ENCODE measurements at regions not wholly inside any gene's neighbourhood (a gene's known extent, or its start where the extent isn't known, plus 50 kb on each side); places are given as distances from the start of the nearest gene placed in this dataset.

DNA sequence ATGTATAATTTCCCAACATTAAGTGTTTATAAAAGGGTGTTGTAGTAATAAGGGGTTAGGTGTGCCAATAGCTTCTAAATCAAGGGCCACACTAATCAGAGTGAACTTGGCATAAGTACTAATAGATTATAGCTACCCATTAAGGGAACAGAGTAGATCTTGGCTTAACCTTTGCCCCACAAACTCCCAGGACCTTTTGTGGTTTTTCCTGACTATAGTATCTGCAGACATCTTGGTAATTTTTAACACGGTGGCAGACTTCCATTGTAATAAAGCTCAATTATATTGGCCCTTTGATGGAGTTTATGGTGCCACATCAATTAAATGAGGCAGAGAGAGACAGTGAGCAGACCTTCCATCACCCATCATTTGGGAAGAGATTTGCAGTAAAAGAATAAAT lies 358.5 kb upstream of the HNRNPA3 start:
- Mint-ChIP-seq H3K4me3 (no peak overlapping the region), H3K36me3 (no peaks in the 10 kb centered on the region), H3K27me3 (ENCODE audit: low read depth) (peaks cover 3% of the 10 kb centered on the region; the same call in 1 of the 2 replicates), H3K9me3 (no peaks in the 10 kb centered on the region), H3K27ac (no peak overlapping the region), H3K4me1 (peaks cover 39% of the 10 kb centered on the region)
- POLR2A ChIA-PET, result no interaction called here
- TF ChIP-seq CREB1 (CRISPR knock-in tag; IDR thresholded peaks at IDR 0.05), result no peak
- no peak for DNase-seq (ENCODE audit: low spot score)
- ATAC-seq, result no peak
- CTCF ChIA-PET, result interaction anchor here (1.0 to 1.1 kb wide), 3 partner anchors 200 to 295 kb away, joined by 3 to 4 read pairs (median 3); no protein-coding TSS in a partner anchor

DNA sequence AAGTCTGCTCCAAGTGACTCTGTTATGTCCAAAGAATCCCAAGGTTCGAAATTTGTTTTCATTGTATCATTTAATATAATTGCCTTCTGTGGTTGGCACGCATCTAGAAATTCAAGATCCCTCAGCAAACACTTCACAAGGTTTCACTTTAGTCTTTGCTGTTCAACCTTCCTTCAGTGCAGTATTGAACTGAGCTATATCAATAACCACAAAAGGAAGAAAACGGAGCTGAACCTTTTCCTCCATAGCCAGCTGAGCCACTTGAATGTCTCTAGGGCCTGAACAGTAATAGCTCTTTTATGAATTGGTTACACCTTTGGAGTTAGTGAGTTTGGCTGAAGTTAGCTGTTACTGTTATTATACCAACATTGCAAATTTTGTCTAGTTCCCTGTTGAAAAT lies 357.7 kb upstream of the HNRNPA3 start:
- Mint-ChIP-seq H3K9me3 (no peaks in the 10 kb centered on the region), H3K27ac (no peak overlapping the region)
- CTCF ChIA-PET, result interaction anchor here (1.4 kb wide), 1 partner anchor 293 kb away, joined by 4 read pairs; no protein-coding TSS in a partner anchor

DNA sequence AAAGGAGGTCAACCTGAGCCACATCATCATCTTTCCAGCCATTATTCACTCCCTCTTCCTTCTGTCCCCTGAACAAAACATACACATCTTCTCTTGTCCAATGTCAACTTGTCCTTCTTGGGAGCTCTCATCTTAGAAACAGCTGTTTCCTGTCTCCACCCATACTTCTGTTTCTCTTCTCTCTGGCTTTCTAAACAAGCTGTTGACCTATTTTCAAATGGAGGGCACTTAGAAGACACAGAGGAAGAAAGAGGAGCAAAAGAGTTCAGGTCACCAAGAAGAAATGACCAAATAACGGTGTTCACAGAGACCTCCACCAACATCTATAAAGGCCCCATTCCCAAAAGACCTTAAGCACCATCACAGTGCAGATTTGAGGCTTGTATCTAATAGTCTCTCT lies 355.9 kb upstream of the HNRNPA3 start:
- H3K27me3 Mint-ChIP-seq (ENCODE audit: low read depth), result no peaks in the 10 kb centered on the region

More for the DNA sequence above, 357.7 kb upstream of the HNRNPA3 start:
- Mint-ChIP-seq H3K4me3 (no peak overlapping the region), H3K27me3 (ENCODE audit: low read depth) (peaks cover 3% of the 10 kb centered on the region; the same call in 1 of the 2 replicates), H3K4me1 (peaks cover 45% of the 10 kb centered on the region), H3K36me3 (no peaks in the 10 kb centered on the region)
- TF ChIP-seq SMAD4 (CRISPR knock-in tag; IDR thresholded peaks at IDR 0.05) (no peak), FOXK1 (CRISPR knock-in tag; IDR thresholded peaks at IDR 0.05) (no peak), CREM (CRISPR knock-in tag; IDR thresholded peaks at IDR 0.05) (no peak), GTF2I (CRISPR knock-in tag; conservative IDR thresholded peaks at IDR 0.05) (no peak), TCF7 (CRISPR knock-in tag; IDR thresholded peaks at IDR 0.05; ENCODE audit: low read depth) (no peak)
- ATAC-seq, result no peak
- POLR2A ChIA-PET, result no interaction called here
- DNase-seq (ENCODE audit: low spot score), result no peak

More for the DNA sequence above, 355.9 kb upstream of the HNRNPA3 start:
- POLR2A ChIA-PET, result no interaction called here
- H3K9me3 Mint-ChIP-seq, result no peaks in the 10 kb centered on the region
- H3K4me1 Mint-ChIP-seq, result peaks cover 40% of the 10 kb centered on the region
- DNase-seq (ENCODE audit: low spot score), result no peak
- no peaks in the 10 kb centered on the region for H3K36me3 Mint-ChIP-seq
- H3K4me3 Mint-ChIP-seq, result no peak overlapping the region
- ATAC-seq, result no peak
- TF ChIP-seq JUN (CRISPR knock-in tag; IDR thresholded peaks at IDR 0.05), result no peak
- TF ChIP-seq, protein P1, sequence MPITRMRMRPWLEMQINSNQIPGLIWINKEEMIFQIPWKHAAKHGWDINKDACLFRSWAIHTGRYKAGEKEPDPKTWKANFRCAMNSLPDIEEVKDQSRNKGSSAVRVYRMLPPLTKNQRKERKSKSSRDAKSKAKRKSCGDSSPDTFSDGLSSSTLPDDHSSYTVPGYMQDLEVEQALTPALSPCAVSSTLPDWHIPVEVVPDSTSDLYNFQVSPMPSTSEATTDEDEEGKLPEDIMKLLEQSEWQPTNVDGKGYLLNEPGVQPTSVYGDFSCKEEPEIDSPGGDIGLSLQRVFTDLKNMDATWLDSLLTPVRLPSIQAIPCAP (CRISPR knock-in tag; IDR thresholded peaks at IDR 0.05), result no peak
- TF ChIP-seq, protein P2, sequence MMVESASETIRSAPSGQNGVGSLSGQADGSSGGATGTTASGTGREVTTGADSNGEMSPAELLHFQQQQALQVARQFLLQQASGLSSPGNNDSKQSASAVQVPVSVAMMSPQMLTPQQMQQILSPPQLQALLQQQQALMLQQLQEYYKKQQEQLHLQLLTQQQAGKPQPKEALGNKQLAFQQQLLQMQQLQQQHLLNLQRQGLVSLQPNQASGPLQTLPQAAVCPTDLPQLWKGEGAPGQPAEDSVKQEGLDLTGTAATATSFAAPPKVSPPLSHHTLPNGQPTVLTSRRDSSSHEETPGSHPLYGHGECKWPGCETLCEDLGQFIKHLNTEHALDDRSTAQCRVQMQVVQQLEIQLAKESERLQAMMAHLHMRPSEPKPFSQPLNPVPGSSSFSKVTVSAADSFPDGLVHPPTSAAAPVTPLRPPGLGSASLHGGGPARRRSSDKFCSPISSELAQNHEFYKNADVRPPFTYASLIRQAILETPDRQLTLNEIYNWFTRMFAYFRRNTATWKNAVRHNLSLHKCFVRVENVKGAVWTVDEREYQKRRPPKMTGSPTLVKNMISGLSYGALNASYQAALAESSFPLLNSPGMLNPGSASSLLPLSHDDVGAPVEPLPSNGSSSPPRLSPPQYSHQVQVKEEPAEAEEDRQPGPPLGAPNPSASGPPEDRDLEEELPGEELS (CRISPR knock-in tag; IDR thresholded peaks at IDR 0.05), result no peak
- no peak for TF ChIP-seq ZNF232 (CRISPR knock-in tag; IDR thresholded peaks at IDR 0.05)
- TF ChIP-seq, protein P3, sequence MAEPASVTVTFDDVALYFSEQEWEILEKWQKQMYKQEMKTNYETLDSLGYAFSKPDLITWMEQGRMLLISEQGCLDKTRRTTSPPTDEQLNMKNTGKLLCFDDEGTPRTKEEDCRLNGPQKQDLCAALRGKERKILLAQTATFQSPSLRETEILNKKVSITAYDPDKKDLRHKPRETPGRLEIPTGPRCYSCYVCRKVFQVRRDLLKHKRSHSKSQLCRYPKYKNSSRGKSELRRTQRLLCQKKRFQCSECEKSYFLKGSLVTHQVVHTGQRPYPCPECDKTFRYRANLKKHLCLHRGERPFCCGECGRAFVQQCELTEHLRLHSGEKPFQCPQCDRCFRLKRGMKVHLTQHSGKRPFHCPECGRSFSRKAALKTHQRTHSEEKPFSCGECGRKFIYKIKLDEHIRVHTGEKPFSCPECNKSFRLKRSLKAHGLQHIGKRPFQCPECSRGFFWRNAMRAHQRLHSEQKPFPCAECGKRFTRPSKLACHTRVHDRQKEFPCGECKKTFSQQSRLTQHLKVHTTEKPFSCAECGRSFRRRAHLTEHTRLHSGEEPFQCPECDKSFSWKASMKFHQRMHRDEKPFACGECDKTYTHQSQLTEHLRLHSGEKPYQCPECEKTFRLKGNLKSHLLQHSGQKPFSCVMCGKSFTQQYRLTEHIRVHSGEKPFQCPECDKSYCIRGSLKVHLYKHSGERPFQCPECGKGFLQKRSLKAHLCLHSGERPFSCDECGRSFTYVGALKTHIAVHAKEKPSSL (CRISPR knock-in tag; conservative IDR thresholded peaks at IDR 0.05), result no peak
- TF ChIP-seq, protein P4, sequence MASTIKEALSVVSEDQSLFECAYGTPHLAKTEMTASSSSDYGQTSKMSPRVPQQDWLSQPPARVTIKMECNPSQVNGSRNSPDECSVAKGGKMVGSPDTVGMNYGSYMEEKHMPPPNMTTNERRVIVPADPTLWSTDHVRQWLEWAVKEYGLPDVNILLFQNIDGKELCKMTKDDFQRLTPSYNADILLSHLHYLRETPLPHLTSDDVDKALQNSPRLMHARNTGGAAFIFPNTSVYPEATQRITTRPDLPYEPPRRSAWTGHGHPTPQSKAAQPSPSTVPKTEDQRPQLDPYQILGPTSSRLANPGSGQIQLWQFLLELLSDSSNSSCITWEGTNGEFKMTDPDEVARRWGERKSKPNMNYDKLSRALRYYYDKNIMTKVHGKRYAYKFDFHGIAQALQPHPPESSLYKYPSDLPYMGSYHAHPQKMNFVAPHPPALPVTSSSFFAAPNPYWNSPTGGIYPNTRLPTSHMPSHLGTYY (CRISPR knock-in tag; IDR thresholded peaks at IDR 0.05), result no peak
- TF ChIP-seq SOX15 (CRISPR knock-in tag; IDR thresholded peaks at IDR 0.05), result no peak
- no peak for TF ChIP-seq CREM (CRISPR knock-in tag; IDR thresholded peaks at IDR 0.05)
- TF ChIP-seq, protein P5, sequence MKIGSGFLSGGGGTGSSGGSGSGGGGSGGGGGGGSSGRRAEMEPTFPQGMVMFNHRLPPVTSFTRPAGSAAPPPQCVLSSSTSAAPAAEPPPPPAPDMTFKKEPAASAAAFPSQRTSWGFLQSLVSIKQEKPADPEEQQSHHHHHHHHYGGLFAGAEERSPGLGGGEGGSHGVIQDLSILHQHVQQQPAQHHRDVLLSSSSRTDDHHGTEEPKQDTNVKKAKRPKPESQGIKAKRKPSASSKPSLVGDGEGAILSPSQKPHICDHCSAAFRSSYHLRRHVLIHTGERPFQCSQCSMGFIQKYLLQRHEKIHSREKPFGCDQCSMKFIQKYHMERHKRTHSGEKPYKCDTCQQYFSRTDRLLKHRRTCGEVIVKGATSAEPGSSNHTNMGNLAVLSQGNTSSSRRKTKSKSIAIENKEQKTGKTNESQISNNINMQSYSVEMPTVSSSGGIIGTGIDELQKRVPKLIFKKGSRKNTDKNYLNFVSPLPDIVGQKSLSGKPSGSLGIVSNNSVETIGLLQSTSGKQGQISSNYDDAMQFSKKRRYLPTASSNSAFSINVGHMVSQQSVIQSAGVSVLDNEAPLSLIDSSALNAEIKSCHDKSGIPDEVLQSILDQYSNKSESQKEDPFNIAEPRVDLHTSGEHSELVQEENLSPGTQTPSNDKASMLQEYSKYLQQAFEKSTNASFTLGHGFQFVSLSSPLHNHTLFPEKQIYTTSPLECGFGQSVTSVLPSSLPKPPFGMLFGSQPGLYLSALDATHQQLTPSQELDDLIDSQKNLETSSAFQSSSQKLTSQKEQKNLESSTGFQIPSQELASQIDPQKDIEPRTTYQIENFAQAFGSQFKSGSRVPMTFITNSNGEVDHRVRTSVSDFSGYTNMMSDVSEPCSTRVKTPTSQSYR (CRISPR knock-in tag; IDR thresholded peaks at IDR 0.05), result no peak
- no peak for TF ChIP-seq ZNF121 (CRISPR knock-in tag; IDR thresholded peaks at IDR 0.05)
- TF ChIP-seq CBFB (CRISPR knock-in tag; IDR thresholded peaks at IDR 0.05; ENCODE audit: low read depth), result no peak
- CTCF ChIA-PET, result no interaction called here
- H3K27ac Mint-ChIP-seq, result no peak overlapping the region

Data from WTC11 (cell line).